ENCODE measurements at regions not wholly inside any gene's neighbourhood (a gene's known extent, or its start where the extent isn't known, plus 50 kb on each side); places are given as distances from the start of the nearest gene placed in this dataset.
"Not testable (repeated sequence)": the region's sequence is repeated elsewhere in the genome, so short reads cannot be mapped to it uniquely, and the experiment has no call there.

DNA sequence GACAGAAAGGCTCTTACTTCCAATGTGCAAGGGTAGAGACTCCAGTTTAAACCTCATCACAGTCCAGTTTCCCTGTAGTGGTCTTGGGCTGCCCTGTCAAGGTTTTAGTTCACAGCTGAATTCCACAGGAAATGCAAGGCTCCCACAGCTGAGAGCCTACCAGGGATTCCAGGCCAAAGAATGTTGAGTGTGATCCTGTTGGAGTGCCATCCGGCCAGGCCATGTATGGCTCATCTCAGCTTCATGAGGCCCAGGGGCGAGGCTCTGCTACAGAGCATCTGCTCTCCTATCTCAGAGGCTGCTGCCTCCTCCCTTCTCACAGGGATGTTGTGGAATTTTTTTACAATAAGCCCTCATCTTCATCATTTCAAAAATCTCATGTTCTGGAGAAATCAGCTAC lies 239.8 kb upstream of the CCL2 start:
- no peak for DNase-seq (ENCODE audit: low read depth)

DNA sequence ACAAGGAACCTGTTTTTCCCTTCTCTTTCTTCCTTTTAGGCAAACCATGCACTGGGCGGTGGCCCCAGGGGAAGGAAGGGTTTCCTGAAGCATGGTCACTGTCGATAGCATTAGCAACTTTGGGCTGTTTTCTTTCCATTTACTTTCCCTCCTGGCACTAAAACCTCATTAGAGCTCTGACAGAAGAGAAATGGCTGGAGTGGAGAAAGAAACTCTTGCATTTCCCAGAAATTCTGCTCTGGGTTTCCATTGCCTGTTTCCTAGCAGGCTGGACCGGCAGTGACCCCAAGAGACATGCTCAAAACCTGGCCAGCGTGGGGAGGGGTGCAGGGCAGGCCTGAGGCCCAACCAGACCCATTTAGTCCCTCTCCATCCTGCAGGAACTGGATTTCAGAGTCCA lies 230.7 kb upstream of the CCL2 start:
- DNase-seq (ENCODE audit: low read depth): no peak

DNA sequence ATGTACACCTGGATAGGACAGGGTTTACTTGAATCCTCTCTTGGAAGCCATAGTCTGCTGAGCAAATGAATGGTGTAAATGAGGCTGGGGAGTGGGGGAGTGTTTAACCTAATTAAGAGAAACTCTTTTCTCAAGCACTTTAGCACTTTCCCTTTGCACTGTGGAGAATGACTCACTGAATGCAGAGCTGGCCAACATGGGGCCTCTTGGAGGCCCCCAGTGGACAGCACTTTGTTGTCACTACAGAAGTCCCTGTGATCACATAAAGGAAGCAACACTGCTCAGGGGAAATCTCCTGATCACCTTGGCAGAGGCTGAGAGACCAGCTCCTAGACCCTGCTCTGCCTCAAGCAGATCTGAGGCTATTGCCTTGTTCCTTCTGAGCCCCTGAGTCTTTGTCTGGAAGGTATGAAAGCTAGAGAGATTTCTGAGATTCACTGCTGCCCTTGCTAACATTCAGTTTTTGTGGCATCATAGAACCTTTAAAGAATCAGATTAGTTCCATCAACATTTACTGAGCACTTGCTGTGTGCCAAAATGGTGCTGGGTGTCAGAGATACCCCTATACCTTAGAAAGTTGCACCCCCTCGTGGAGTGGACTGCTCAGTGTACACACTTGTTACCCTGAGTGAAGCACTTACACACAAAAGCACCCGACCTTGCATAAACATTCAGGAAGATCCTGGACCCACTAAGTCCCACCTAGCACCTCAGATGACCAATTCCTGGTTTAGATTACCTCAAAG lies 230.1 kb upstream of the CCL2 start:
- no peak for DNase-seq (ENCODE audit: low read depth)

DNA sequence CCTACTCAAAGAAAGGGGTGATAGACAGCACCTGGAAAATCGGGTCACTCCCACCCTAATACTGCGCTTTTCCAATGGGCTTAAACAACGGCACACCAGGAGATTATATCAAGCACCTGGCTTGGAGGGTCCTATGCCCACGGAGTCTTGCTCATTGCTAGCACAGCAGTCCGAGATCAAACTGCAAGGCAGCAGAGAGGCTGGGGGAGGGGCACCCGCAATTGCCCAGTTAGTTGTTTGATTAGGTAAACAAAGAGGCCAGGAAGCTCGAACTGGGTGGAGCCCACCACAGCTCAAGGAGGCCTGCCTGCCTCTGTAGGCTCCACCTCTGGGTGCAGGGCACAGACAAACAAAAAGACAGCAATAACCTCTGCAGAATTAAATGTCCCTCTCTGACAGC lies 224.5 kb upstream of the CCL2 start:
- not testable (repeated sequence) for DNase-seq (ENCODE audit: low read depth)

DNA sequence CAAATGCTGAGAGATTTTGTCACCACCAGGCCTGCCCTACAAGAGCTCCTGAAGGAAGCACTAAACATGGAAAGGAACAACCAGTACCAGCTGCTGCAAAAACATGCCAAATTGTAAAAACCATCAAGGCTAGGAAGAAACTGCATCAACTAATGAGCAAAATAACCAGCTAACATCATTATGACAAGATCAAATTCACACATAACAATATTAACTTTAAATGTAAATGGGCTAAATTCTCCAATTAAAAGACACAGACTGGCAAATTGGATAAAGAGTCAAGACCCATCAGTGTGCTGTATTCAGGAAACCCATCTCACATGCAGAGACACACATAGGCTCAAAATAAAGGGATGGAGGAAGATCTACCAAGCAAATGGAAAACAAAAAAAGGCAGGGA lies 222.8 kb upstream of the CCL2 start:
- DNase-seq (ENCODE audit: low read depth): not testable (repeated sequence)

DNA sequence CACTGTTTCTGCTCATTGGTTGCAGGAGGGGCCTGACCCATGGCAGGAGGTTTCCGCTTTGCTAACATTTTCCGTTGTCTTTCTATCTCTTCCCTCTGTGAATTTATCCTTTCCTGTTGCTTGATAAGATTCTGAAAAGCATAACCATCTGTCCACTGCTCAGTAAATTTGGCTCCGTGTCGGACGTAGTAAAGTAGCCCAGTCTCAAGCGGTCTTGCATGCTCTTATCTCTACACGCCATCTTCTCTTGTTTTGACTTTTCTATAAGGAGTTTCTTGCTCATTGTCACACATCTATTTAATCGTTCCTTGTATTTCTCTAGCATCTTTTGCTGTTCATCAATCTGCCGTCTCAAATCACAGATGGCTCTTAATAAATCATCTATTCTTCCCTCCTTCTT lies 216.3 kb upstream of the CCL2 start:
- DNase-seq (ENCODE audit: low read depth): not testable (repeated sequence)

DNA sequence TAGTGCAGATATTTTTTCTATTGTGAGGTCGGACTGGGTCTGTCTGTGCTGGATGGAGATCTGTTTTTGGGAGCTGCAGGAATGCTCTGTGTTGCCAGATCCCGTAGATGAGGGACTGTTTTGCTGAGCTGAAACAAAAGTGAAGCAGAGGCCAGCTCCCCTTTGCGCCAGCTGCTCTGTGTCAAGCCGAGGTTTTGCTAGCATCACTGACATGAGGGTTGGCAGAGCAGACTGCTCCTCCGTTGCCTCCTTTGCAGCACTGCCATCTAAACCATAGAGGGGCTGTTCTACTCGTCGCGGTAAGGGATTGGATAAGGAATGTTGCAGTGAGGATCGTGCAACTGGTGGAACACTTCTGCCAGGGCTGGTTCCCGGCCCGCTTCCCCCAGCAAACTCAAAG lies 215.9 kb upstream of the CCL2 start:
- DNase-seq (ENCODE audit: low read depth): not testable (repeated sequence)

DNA sequence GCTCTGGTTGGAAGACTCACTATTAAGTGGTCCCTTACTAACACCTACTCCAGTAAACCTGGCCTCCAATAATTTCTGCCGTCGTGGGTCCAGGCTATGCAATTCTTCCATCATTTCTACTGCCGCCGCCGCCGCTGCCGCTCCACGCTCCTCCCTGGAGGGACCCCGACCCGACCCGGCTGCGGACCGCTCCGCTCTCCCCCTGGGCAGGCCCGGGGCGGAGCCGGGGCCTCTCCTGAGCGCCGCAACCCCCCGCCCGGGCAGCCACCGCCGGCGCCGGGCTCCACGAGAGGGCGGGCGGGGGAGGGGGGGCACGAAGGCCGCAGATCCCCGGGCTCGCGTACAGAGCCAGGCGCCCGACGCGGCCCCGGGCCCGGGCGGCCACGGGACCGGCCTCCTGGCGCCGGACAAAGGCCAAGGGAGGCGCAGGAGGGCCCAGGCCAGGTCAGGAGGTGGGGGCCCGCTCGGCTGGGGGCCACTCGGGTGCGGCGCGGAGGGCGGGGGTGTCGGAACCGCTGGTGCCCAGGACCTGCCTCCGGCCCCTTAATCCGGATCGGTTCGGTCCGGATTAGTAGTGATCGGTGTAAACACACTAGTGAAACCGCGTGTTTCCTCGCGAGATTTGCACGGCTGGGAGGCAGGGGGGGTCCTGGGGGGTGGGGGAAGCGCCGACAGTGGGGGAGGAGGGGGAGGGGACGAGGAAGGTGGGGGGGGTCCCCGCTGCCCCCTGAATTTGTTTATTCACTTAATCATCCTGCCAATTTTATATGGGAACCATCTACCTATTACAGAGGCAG lies 215.1 kb upstream of the CCL2 start:
- DNase-seq (ENCODE audit: low read depth): peak; percentile 1

DNA sequence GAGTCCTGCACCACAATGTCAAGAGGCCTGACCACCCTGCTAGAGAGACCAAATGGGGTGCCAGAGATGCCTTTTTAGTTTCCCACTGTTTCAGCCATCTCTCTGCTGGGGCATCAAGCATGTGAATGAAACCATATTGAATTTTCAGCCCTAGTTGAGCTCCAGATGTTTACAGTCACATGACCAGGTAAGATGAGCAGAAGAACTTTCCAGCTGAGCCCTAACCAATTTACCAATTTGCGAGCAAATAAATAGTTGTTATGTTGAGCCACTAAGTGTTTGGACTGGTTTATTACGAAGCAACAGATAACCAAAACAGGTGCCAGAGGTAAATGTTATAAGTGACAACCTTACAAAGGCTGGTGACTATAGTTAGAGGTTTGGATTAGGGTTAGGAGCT lies 209.1 kb upstream of the CCL2 start:
- no peak for DNase-seq (ENCODE audit: low read depth)

DNA sequence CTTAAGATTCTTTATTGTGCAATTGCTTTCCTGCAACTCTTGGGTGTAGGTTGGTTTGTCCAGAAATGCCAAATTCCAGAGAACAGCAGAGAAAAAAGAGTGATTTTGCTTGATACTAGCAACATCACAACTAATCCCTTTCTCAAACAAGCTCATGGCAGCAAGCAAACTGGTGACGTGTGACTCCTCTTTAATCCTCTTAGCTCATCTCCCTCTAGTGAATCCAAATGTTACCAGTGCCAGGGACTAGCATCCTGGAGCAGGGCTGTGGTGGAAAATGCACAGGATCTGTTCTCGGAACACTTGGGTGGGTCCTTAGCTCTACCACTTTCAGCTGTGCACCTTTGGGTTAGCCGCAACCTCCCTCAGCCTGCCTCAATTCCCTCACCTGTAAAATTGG lies 204.0 kb upstream of the CCL2 start:
- no peak for DNase-seq (ENCODE audit: low read depth)

DNA sequence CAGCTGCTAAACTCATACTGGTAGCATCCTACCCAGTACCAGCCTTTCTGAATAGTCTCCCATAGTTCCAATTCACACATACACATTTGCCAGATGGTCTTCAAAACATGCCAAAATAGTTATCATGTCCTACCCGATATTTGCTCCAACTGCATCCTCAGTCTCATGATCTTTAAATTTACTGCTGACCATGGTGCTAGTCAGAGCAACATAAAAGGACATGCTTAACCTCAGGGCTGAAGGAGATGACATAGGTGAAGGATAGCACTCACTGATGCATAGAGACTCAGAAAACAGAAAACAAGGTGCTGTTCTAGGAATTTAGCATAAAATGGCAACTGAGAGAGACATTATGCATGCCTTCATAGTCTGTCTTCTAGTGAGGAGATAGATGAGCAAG lies 200.6 kb upstream of the CCL2 start:
- DNase-seq (ENCODE audit: low read depth): no peak

DNA sequence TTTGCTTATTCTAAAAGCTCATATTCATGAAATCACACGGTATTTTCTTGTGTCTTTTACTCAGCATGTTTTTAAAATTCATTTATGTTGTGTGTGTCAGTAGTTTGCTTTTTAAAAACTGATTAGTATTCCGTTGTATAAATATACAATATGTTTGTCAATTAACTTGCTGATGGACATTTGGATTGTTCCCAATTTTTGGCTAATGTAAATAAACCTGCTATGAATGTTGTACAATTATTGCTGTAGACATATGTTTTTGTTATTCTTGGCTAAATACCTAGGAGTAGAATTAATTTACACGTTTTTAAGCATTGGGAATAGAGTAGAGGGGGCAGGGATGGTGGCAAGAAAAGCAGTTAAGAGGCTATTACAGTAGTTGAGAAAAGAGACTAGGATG lies 199.5 kb upstream of the CCL2 start:
- DNase-seq (ENCODE audit: low read depth): no peak

DNA sequence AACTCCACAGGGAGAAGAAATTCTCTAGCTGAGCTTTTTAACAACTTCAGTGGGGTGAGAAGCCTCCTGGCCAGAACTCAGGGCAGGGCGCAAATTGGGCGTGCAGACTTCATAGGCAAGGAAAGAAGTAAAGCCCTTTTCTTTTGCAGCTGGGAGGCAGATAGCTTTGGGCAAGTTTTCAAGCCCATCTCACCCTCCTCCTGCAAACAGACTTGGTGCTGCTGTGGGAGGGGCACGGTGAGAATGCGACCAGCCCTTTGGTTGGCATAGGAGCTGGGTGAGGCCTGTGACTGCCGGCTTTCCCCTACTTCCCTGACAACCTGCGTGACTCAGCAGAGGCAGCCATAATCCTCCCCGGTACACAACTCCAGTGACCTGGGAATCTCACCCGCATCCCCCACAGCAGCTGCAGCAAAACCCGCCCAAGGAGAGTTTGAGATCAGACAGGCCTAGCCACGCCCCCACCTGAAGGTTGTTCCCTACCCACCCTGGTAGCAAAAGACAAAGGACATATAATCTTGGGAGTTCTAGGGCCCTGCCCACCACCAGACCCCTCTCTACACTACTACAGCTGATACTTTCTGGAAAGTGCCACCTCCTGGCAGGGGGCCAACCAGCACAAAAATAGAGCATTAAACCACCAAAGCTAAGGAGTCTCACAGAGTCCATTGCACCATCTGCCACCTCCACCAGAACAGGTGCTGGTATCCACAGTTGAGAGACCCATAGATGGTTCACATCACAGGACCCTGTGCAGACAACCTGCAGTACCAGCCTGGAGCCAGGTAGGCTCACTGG lies 195.5 kb upstream of the CCL2 start:
- DNase-seq (ENCODE audit: low read depth): no peak

DNA sequence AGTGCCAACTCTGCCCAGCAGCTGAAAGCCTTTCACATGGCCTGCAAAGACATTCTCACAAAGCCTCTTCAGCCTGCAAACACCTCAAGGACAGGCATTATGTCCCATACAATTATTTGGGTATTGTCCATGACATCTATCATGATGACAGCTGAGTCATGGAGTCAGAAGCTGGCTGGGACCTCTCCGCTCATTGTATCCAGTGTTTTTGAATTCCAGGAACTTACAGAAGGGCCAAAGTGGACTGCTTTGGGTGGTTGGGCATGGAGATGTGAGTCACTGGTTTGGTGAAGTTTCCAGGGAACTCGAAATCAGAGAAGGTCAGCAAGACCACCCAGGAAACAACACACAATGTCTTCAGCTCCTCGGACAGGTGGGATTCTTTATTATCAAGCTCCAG lies 188.6 kb upstream of the CCL2 start:
- DNase-seq (ENCODE audit: low read depth): no peak

DNA sequence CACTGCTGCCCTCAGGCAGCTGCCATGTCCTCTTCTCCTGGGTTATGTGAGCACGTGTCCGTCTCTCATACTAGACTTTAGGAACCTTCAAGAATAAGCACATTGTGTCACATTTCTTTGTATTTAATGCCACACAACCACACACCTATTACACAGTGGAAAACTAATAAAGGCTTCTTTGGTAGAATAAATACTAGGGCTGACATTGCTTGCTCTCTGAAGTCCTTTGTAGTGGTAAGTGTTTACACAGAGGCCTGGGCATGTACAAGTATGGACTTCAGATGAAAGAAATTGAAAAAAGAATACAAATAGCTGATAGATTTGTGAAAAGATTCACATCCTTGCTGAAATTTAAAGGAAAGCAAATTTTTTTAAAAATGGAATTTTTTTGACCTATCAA lies 188.1 kb upstream of the CCL2 start:
- no peak for DNase-seq (ENCODE audit: low read depth)

DNA sequence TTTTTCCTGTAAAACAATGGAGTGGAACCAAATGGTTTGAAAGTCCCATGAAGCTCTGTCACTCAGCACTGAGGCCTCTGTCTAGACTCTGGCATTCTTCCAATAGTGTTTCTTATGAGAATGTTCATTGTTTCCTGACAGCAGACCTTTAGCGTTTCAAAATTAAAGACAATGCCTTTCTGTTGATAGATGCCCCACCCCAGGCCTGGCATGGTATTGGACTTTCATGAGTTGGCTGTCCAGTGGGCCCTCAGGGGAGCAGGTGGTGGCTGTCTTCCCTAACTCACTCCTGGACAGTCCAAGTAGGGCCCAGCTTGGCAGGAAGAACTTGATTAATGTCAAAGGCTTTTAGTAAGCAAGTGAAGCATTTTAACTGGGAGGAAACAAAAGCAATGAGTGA lies 186.5 kb upstream of the CCL2 start:
- no peak for DNase-seq (ENCODE audit: low read depth)

DNA sequence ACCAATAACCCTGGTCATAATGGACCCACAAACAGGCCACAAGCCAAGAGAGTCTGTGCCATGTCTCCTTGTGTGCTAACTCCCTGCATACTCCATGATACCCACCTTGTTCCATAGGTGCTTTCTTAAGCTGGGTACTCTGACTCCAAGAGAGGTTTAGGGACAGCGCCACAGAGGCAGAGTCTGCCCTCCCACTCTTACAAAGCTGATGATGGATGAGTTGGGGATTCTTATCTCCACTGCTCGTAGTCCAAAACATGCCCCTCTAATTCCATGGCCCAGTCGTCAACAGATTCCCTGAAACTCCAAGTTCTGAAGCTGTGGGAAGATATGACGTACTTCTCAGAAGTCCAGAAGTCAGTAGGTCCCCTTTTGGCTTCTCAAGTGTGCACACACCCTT lies 184.4 kb upstream of the CCL2 start:
- no peak for DNase-seq (ENCODE audit: low read depth)

DNA sequence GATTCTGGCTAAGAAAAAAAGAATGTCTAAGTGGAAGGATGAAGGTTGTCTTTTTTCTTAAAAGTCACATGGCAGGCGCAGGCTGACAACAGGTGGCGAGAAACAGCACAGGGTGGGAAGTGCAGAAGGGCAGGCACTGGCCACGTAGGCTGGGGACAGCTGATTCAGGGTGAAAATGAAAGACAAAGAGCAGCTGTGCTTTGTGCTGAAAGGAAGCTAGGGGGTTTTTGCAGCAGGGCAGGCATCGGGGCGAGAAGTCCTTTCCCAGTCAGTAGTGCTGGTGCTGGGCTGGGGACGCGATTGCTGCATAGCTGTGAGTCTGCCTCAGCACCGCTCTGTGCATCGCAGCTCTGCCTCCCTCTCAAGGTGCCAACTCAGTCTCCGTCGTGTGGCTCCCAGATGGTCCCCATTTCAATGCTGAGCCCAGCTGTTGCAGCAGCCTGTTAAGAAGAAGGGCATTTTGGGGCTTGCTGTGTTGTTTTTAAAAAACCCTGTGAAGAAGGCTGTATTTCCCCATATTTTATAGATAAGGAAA lies 183.1 kb upstream of the CCL2 start:
- no peak for DNase-seq (ENCODE audit: low read depth)

DNA sequence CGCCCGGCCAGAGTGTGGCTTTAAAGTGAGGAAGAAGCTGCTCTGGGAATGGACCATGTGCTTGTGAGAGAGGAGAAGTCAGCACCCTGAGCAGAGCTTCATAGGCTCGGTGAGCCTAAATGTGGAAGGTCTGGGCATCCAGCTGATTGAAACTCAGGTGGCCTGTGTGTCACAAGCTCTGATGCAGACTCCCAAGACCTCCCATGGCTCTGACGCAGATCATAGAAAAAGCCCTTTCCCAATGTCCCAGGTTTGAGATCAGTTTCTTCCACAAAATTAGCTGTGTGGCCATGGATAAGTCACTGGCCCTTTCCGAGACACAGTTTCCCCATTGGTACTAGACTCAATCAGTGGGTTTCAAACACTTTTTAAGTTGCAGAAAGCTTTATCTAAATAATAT lies 180.0 kb upstream of the CCL2 start:
- DNase-seq (ENCODE audit: low read depth): no peak

DNA sequence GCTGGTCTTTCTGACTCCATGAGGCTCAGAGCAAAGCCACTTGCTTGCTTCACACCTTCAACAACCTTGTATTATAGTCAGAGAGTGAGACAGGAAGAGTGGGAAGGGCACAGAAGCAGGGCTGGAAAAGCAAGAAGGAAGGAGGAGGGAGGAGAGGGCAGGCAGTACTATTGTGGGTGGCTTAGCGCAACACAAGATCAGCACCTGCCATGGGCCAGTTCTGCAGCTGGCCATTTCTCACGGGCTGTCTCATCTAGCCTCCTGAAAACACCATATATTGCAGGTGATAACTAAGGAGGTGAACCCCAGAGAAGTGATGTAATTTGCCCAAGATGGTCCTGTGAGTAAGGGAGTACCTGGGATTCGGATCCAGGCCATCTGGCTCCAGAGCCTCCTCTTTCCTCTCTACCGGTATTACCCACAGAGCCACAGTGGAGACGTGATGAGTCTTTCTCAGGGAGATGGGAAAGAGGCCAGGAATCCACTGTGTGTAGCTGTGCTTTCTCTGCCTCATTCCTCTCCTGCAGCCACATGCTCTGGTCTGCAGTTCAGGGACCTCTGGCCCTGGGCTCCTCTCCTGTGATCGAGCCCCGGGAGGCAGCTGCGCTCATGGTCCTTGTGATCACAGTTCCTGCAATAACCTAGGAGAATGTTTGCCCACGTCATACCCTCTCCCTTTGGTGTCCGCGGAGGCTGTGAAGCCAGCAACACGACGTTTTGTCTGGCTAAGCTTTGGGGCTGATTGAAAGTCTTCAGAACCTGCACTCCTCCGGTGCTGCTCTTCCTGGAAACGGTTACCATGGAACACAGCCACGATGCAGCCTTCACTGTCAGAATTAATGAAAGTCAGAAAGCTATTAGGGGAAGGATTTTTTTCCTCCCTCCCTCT lies 178.1 kb upstream of the CCL2 start:
- DNase-seq (ENCODE audit: low read depth): no peak

DNA sequence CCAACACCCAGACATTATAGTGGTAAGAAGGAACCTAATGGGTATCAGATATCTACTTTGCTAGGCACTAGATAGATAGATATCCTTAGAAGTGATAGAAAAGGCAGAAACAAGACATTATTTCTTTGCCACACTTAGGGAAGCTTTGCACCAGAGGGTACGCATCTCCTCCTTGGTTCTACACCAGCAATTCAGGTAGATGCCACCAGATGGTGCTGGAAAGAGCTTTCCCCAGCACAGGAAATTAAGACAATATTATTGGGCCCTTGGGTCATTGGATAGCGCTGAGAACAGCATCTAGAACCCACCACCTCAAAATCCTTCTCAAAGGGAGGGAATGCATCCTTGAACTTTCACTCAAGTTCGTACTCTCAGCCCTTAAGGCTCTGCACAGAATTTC lies 173.8 kb upstream of the CCL2 start:
- no peak for DNase-seq (ENCODE audit: low read depth)

DNA sequence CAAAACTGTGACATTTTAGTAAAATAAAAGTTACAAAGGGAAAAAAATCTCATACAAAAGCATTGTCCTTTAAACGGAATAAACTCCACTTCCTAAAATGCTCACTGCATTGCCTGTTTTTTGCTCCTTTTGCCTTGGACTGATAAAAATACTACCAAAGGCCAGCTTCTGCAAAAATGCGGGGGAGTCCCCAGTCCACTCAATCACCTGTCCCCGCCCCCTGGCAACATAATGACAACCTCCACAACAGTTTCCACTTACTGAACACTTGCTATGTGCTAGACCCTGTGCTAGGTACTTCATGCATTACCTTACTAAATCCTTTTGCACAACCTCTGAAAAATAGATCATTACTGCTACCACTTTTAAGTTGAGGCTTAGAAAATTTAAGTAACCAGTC lies 172.7 kb upstream of the CCL2 start:
- DNase-seq (ENCODE audit: low read depth): no peak

Data from activated T-cell treated with anti-CD3 and anti-CD28 coated beads for 1 hour (primary cell).